HepG2 (cell line): ENCODE measurements at regions not wholly inside any gene's neighbourhood (a gene's known extent, or its start where the extent isn't known, plus 50 kb on each side); places are given as distances from the start of the nearest gene placed in this dataset.
A peak's percentile ranks its signal among the peaks of the same experiment; 100 is the strongest.

ENCODE experiments used
- ATAC-seq: fragments of 200-7000 bp; cut with Tn5 transposase; 3 replicates; pipeline ENCODE4 v1.9.1; 2020; ENCODE audit warnings: mild to moderate bottlenecking, moderate library complexity
- BruUV-seq: library from RNA; stranded (reverse); fragments of 400-500 nt; replicated peaks from 2 replicates; lab custom pipeline; 2021; lab: Mats Ljungman, UMichigan
- CTCF ChIA-PET: fragments of 300-600 bp; formaldehyde crosslinking; extraction: SDS; loops from one replicate; lab custom pipeline; 2021; ENCODE audit warnings: low total read pairs, inconsistent platforms, low intra/inter-chr PET ratio; lab: Yijun Ruan, JAX
- POLR2A ChIA-PET: fragments of 350-600 bp; sonication (Branson Sonifier 250); formaldehyde crosslinking; loops from one replicate; lab custom pipeline; 2020; ENCODE audit warnings: antibody characterized with exemption, inconsistent platforms; lab: Yijun Ruan, JAX
- DNase-seq: peaks from one replicate; pipeline ENCODE4 v3.0.0-alpha.2; 2015; ENCODE audit warnings: low spot score
- FAIRE-seq: peaks from 3 replicates; lab custom pipeline; 2011; peaks lifted over from hg19 to GRCh38; lab: Jason Lieb, UNC
- H2AFZ ChIP-seq: one replicate; pipeline ENCODE4 v1.6.1; 2011; ENCODE audit warnings: low read length, inconsistent platforms
- H3K27ac ChIP-seq: fragments of 300-600 bp; 3 replicates; pipeline ENCODE4 v1.8.0; 2011; ENCODE audit warnings: mixed run types, mild to moderate bottlenecking, mixed read lengths, low read length, inconsistent platforms; ENCODE audit not compliant: insufficient read depth; ENCODE audit errors: extremely low read length
- H3K27me3 ChIP-seq, 2 experiments: fragments of 200-600 bp in 1 of 2; 2 replicates in 1 of 2; 3 replicates in 1 of 2; pipeline versions ENCODE4 v1.6.0 to v1.8.0; 2011; ENCODE audit warnings: low read length in 2 of 2, mild to moderate bottlenecking in 2 of 2, moderate library complexity in 2 of 2, inconsistent platforms in 1 of 2; ENCODE audit not compliant: insufficient read depth in 2 of 2, control insufficient read depth in 1 of 2
- H3K36me3 ChIP-seq, 2 experiments: fragments of 200-600 bp in 1 of 2; replicated peaks in 1 of 2; 2 replicates in 1 of 2; 3 replicates in 1 of 2; pipeline versions ENCODE4 v1.5.1 to v1.8.0; 2011; ENCODE audit warnings: low read length in 2 of 2, inconsistent platforms in 1 of 2; ENCODE audit not compliant: insufficient read depth in 2 of 2, control insufficient read depth in 1 of 2
- H3K4me1 ChIP-seq: 2 replicates; pipeline ENCODE4 v1.5.1; 2012; ENCODE audit warnings: low read length, inconsistent platforms; ENCODE audit not compliant: insufficient read depth
- H3K4me2 ChIP-seq: 2 replicates; pipeline ENCODE4 v1.6.0; 2011; ENCODE audit warnings: low read depth, low read length, inconsistent platforms
- H3K4me3 ChIP-seq, 3 experiments: fragments of 200-600 bp in 1 of 3; sonication (generic), shearing (Covaris generic) in 1 of 3; replicated peaks in 1 of 3; 2 replicates each; pipeline ENCODE4 v1.5.1; 2011 to 2016; ENCODE audit warnings: low read length in 3 of 3, inconsistent platforms in 2 of 3, low read depth in 2 of 3, mild to moderate bottlenecking in 2 of 3, control low read depth in 1 of 3, mixed read lengths in 1 of 3; ENCODE audit not compliant: insufficient read depth in 1 of 3
- H3K79me2 ChIP-seq: one replicate; pipeline ENCODE4 v1.6.1; 2011; ENCODE audit warnings: low read length, inconsistent platforms; ENCODE audit not compliant: insufficient read depth
- H3K9ac ChIP-seq: 2 replicates; pipeline ENCODE4 v1.6.0; 2011; ENCODE audit warnings: mild to moderate bottlenecking, low read depth, low read length, inconsistent platforms; ENCODE audit not compliant: insufficient read depth
- H3K9me3 ChIP-seq: 2 replicates; pipeline ENCODE4 v1.5.1; 2012; ENCODE audit warnings: mild to moderate bottlenecking, low read length
- H4K20me1 ChIP-seq: 2 replicates; pipeline ENCODE4 v1.6.0; 2011; ENCODE audit warnings: inconsistent platforms, mild to moderate bottlenecking, low read length, moderate library complexity; ENCODE audit not compliant: insufficient read depth
- CENPT ChIP-seq: sonication (generic); formaldehyde crosslinking; IDR thresholded peaks from 2 replicates; pipeline ENCODE4 v1.8.0; 2022; ENCODE audit warnings: low read depth, mild to moderate bottlenecking, moderate library complexity, missing genetic modification reagents
- GATAD2A ChIP-seq: IDR thresholded peaks from 2 replicates; pipeline ENCODE4 v1.6.1; 2016
- KLF11 ChIP-seq: IDR thresholded peaks from 2 replicates; pipeline ENCODE4 v1.6.1; 2016; ENCODE audit warnings: missing compliant biosample characterization
- MAFF ChIP-seq: IDR thresholded peaks from 2 replicates; pipeline ENCODE4 v1.6.1; 2011; ENCODE audit warnings: low read depth, low read length, improper control_type of control experiment
- MAFK ChIP-seq, 2 experiments: IDR thresholded peaks in 1 of 2; conservative IDR thresholded peaks in 1 of 2; 2 replicates each; pipeline ENCODE4 v1.6.1; 2011; ENCODE audit warnings: improper control_type of control experiment in 2 of 2, low read length in 2 of 2
- TBX3 ChIP-seq: fragments of 450-650 bp; IDR thresholded peaks from 2 replicates; pipeline ENCODE4 v1.6.1; 2017; ENCODE audit warnings: antibody characterized with exemption, mild to moderate bottlenecking, inconsistent platforms, borderline replicate concordance
- WGBS: methylation state at CpG from one replicate; pipeline ENCODE4 v1.1.6; 2017; ENCODE audit warnings: low lambda C conversion rate; 5-methylcytosine and 5-hydroxymethylcytosine counted together
- in situ Hi-C: cut with HindIII; loops from 2 replicates; pipeline ENCODE4 v1.10.0; 2017; ENCODE audit warnings: low pct_unique_long_range_greater_than_20kb; ENCODE audit not compliant: extremely low pct_ligation_motif_present
- intact Hi-C: fragments of 100-400 bp; cut with micrococcal nuclease; formaldehyde crosslinking; loops from one replicate; pipeline ENCODE4 v1.10.0; 2022; ENCODE audit not compliant: unreplicated experiment
- TF ChIP-seq, protein P1 (sequence below), 2 experiments: sonication (generic) in 1 of 2; formaldehyde crosslinking in 1 of 2; IDR thresholded peaks; 2 replicates each; pipeline versions ENCODE4 v1.5.1 to v1.6.1; 2011 to 2020; ENCODE audit warnings: borderline replicate concordance in 1 of 2, low read depth in 1 of 2, low read length in 1 of 2, mild to moderate bottlenecking in 1 of 2, missing genetic modification reagents in 1 of 2, moderate library complexity in 1 of 2
- TF ChIP-seq, protein P2 (sequence below): sonication (generic); formaldehyde crosslinking; IDR thresholded peaks from one replicate; pipeline ENCODE4 v1.5.1; 2020; ENCODE audit warnings: mild to moderate bottlenecking, missing genetic modification reagents; ENCODE audit errors: not compliant biosample characterization

DNA sequence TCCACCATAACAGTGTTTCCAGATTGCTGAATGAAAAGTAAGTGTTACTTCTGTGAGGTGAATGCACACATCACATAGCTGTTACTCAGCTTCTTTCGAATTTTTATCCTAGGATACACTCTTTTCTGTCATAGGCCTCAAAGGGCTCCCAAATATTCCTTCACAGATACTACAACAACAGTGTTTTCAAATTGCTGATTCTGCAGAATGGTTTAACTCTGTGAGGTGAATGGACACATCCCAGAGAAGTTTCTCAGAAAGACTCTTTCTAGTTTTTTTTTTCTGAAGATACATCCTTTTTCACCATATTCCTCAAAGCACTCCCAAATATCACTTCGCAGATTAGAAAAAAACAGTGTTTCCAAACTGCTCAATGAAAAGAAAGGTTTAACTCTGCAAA is 221.1 kb downstream of the OR4A5 start:
- WGBS: 20% methylated on average over 2 of the region's 2 CpGs
- ChIA-PET POLR2A (no interaction called here), CTCF (no interaction called here)
- DNase-seq (no peak), ATAC-seq (no peak), FAIRE-seq (no peak)
- Histone ChIP-seq H4K20me1 (no peaks in the 10 kb centered on the region), H3K4me2 (no peak overlapping the region), H3K36me3 (no peaks in the 10 kb centered on the region), H3K9ac (no peak overlapping the region), H3K79me2 (no peaks in the 10 kb centered on the region), H2AFZ (no peak overlapping the region), H3K4me3 (no peak overlapping the region), H3K27me3 (no peaks in the 10 kb centered on the region; a peak in 1 of 5 replicates), H3K4me1 (no peaks in the 10 kb centered on the region), H3K27ac (no peak overlapping the region), H3K9me3 (peaks cover 100% of the 10 kb centered on the region)
- intact Hi-C loops (no loop called here), in situ Hi-C loops (no loop called here)
- no TSS peak for BruUV-seq
- TF ChIP-seq MAFF: peak; percentile 72
- peak; percentile 40 to 79; a peak in 3 of 4 replicates for TF ChIP-seq MAFK (conservative IDR thresholded peaks at IDR 0.05 in 1 of 2, IDR thresholded peaks at IDR 0.05 in 1 of 2; ENCODE audit: low read length in 2 of 2)
- no peak for TF ChIP-seq KLF11

- H3K9ac ChIP-seq: no peak overlapping the region
- intact Hi-C loops: no loop called here
- 2% methylated on average over 2 of the region's 2 CpGs for WGBS
- no peaks in the 10 kb centered on the region for H3K4me1 ChIP-seq
- POLR2A ChIA-PET: no interaction called here
- no peak overlapping the region for H3K4me3 ChIP-seq
- no peak overlapping the region for H2AFZ ChIP-seq
- BruUV-seq: no TSS peak
- no peaks in the 10 kb centered on the region for H3K36me3 ChIP-seq
- no peak for DNase-seq
- ATAC-seq: no peak
- no peak overlapping the region for H3K27ac ChIP-seq
- no peaks in the 10 kb centered on the region; a peak in 1 of 5 replicates for H3K27me3 ChIP-seq
- in situ Hi-C loops: no loop called here
- CTCF ChIA-PET: no interaction called here
- H3K4me2 ChIP-seq: no peak overlapping the region
- H3K79me2 ChIP-seq: no peaks in the 10 kb centered on the region
- H4K20me1 ChIP-seq: no peaks in the 10 kb centered on the region
- H3K9me3 ChIP-seq: peaks cover 100% of the 10 kb centered on the region
- no peak for FAIRE-seq
- TF ChIP-seq, protein P1, sequence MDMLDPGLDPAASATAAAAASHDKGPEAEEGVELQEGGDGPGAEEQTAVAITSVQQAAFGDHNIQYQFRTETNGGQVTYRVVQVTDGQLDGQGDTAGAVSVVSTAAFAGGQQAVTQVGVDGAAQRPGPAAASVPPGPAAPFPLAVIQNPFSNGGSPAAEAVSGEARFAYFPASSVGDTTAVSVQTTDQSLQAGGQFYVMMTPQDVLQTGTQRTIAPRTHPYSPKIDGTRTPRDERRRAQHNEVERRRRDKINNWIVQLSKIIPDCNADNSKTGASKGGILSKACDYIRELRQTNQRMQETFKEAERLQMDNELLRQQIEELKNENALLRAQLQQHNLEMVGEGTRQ (IDR thresholded peaks at IDR 0.05; ENCODE audit: low read depth, low read length): no peak
- TF ChIP-seq, protein P1 (CRISPR knock-in tag; IDR thresholded peaks at IDR 0.05; ENCODE audit: borderline replicate concordance): no peak
- TF ChIP-seq CENPT (CRISPR knock-in tag) (no peak), GATAD2A (CRISPR knock-in tag) (no peak), TBX3 (no peak)
- TF ChIP-seq, protein P2, sequence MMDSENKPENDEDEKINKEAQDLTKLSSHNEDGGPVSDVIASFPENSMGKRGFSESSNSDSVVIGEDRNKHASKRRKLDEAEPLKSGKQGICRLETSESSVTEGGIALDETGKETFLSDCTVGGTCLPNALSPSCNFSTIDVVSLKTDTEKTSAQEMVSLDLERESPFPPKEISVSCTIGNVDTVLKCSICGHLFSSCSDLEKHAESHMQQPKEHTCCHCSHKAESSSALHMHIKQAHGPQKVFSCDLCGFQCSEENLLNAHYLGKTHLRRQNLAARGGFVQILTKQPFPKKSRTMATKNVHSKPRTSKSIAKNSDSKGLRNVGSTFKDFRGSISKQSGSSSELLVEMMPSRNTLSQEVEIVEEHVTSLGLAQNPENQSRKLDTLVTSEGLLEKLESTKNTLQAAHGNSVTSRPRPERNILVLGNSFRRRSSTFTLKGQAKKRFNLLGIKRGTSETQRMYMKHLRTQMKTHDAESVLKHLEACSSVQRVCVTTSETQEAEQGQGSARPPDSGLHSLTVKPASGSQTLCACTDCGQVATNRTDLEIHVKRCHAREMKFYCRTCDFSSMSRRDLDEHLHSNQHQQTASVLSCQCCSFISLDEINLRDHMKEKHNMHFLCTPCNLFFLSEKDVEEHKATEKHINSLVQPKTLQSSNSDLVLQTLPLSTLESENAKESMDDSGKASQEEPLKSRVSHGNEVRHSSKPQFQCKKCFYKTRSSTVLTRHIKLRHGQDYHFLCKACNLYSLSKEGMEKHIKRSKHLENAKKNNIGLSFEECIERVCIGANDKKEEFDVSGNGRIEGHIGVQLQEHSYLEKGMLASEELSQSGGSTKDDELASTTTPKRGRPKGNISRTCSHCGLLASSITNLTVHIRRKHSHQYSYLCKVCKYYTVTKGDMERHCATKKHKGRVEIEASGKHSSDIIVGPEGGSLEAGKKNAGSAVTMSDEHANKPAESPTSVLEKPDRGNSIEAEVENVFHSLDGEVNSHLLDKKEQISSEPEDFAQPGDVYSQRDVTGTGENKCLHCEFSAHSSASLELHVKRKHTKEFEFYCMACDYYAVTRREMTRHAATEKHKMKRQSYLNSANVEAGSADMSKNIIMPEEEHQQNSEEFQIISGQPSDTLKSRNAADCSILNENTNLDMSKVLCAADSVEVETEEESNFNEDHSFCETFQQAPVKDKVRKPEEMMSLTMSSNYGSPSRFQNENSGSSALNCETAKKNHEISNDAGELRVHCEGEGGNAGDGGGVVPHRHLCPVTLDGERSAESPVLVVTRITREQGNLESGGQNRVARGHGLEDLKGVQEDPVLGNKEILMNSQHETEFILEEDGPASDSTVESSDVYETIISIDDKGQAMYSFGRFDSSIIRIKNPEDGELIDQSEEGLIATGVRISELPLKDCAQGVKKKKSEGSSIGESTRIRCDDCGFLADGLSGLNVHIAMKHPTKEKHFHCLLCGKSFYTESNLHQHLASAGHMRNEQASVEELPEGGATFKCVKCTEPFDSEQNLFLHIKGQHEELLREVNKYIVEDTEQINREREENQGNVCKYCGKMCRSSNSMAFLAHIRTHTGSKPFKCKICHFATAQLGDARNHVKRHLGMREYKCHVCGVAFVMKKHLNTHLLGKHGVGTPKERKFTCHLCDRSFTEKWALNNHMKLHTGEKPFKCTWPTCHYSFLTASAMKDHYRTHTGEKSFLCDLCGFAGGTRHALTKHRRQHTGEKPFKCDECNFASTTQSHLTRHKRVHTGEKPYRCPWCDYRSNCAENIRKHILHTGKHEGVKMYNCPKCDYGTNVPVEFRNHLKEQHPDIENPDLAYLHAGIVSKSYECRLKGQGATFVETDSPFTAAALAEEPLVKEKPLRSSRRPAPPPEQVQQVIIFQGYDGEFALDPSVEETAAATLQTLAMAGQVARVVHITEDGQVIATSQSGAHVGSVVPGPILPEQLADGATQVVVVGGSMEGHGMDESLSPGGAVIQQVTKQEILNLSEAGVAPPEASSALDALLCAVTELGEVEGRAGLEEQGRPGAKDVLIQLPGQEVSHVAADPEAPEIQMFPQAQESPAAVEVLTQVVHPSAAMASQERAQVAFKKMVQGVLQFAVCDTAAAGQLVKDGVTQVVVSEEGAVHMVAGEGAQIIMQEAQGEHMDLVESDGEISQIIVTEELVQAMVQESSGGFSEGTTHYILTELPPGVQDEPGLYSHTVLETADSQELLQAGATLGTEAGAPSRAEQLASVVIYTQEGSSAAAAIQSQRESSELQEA: no peak
Measured at GRCh38 chr11:54930930-54931329, 224.3 kb downstream of the OR4A5 start.
